Pancreas (tissue), 10 donors: ENCODE measurements at regions not wholly inside any gene's neighbourhood (a gene's known extent, or its start where the extent isn't known, plus 50 kb on each side); places are given as distances from the start of the nearest gene placed in this dataset.

Source experiments
- ATAC-seq, 4 donors: fragments of 200-7000 bp; cut with Tn5 transposase; one replicate each; pipeline versions ENCODE4 v1.8.0 to v1.9.1; 2020; ENCODE audit warnings: mild to moderate bottlenecking in 4 of 4, moderate library complexity in 4 of 4
- DNase-seq, 6 donors: peaks; one replicate each; pipeline ENCODE4 v3.0.0-alpha.2; 2020
- FAIRE-seq: peaks from 2 replicates; lab custom pipeline; 2012; peaks lifted over from hg19 to GRCh38; lab: Jason Lieb, UNC
- H3K27ac ChIP-seq, 4 donors: fragments of 200-600 bp; sonication (generic); 1 replicate in 3 of 4; 2 replicates in 1 of 4; pipeline versions ENCODE4 v1.5.0 to v1.8.0; 2020
- H3K27me3 ChIP-seq, 4 donors: fragments of 200-600 bp; one replicate each; pipeline ENCODE4 v1.8.0; 2021
- H3K36me3 ChIP-seq, 3 donors: fragments of 200-600 bp; sonication (generic) in 1 of 3; one replicate each; pipeline versions ENCODE4 v1.5.0 to v1.8.0; 2020 to 2021
- H3K4me1 ChIP-seq, 3 donors: fragments of 200-600 bp; one replicate each; pipeline ENCODE4 v1.8.0; 2021
- H3K4me3 ChIP-seq, 4 donors: fragments of 200-600 bp; sonication (generic) in 2 of 4; one replicate each; pipeline versions ENCODE4 v1.5.0 to v1.8.0; 2020 to 2021
- H3K9me3 ChIP-seq, 4 donors: fragments of 200-600 bp; one replicate each; pipeline ENCODE4 v1.8.0; 2021
- WGBS, 2 donors: extraction: QIAGEN DNeasy Blood & Tissue Kit; methylation state at CpG; one replicate each; pipeline ENCODE4 v1.1.7; 2013; 5-methylcytosine and 5-hydroxymethylcytosine counted together
- intact Hi-C, 3 donors: fragments of 100-400 bp; cut with DNase I; formaldehyde crosslinking; loops; one replicate each; pipeline versions ENCODE4 v1.11.1 to v1.14.2; 2022
- TF ChIP-seq, protein P1 (sequence below), 4 donors: fragments of 200-600 bp; sonication (generic) in 3 of 4; IDR thresholded peaks; one replicate each; pipeline versions ENCODE4 v1.5.0 to v1.8.0; 2021; ENCODE audit warnings: antibody characterized with exemption in 4 of 4
- donor health status: healthy with polysubstance abuse.
- donor health status: DM: no; HTN: no; CAD: no; lungs with moderate emphysema.
- donor health status: DM: no; HTN: no; CAD: no.
- donor health status: control.
- donor health status: control.
- donor health status: Bipolar disorder and iron deficiency.
- donor health status: DM: yes; HTN: yes; CAD: no.
- donor health status: DM: no; HTN: no; CAD: no.
- donor health status: DM: no; HTN: no; CAD: no.
- donor health status: DM: yes; HTN: yes; CAD: no.

DNA sequence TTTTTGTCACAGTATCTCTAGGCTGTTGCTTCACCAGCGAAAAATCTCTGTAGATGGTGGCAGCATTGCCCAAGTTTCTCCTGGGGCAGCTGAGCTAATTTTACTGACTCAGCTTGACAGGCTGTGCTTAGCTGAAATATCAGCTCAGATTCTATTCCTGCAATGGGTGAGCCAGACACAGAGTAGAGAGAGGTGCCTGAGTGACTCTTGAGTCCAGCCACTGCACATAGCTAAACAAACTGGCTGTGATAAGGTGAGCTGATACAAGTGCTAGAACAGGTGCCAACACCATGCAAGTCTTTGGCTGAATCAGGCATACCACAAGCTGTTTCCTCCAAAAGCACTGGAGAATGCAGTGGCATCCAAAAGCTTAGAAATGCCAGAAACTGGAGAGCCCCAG lies 110.9 kb upstream of the TSPY4 start:
- ATAC-seq (no peak), FAIRE-seq (no peak), DNase-seq (peak in 1 of 6 donors; percentile 4)
- no peaks in the 10 kb centered on the region for H3K36me3 ChIP-seq
- H3K9me3 ChIP-seq, result no peaks in the 10 kb centered on the region
- no peak overlapping the region for H3K27ac ChIP-seq
- no peak overlapping the region for H3K4me3 ChIP-seq
- intact Hi-C loops, result no loop called here
- TF ChIP-seq, protein P1, sequence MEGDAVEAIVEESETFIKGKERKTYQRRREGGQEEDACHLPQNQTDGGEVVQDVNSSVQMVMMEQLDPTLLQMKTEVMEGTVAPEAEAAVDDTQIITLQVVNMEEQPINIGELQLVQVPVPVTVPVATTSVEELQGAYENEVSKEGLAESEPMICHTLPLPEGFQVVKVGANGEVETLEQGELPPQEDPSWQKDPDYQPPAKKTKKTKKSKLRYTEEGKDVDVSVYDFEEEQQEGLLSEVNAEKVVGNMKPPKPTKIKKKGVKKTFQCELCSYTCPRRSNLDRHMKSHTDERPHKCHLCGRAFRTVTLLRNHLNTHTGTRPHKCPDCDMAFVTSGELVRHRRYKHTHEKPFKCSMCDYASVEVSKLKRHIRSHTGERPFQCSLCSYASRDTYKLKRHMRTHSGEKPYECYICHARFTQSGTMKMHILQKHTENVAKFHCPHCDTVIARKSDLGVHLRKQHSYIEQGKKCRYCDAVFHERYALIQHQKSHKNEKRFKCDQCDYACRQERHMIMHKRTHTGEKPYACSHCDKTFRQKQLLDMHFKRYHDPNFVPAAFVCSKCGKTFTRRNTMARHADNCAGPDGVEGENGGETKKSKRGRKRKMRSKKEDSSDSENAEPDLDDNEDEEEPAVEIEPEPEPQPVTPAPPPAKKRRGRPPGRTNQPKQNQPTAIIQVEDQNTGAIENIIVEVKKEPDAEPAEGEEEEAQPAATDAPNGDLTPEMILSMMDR (IDR thresholded peaks at IDR 0.05), result no peak
- no peaks in the 10 kb centered on the region for H3K27me3 ChIP-seq
- 20% methylated on average over 1 of the region's 1 CpG; no CpG with 5 or more reads in 1 of the 2 donors for whole genome bisulfite sequencing, 2 donors
- H3K4me1 ChIP-seq, result no peaks in the 10 kb centered on the region

DNA sequence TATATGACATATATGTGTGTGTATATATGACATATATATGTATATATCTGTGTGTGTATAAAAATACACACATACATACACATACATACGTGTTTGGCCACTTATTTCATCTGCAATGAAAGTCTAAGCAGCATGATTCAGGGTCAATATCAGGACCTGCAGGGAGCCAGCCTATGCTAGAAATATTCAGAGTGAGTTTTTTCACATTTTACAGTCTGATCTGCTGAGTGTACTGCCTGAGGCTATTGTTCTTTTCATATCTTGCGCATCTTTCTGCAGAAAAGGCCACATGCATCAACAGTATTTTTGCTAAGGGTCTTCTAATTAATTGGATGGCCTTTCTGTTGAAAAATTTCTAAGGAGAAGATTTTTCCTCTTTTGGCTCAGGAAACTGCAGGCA lies 80.0 kb upstream of the TSPY4 start:
- H3K9me3 ChIP-seq, result no peaks in the 10 kb centered on the region
- TF ChIP-seq, protein P1 (IDR thresholded peaks at IDR 0.05), result no peak
- no peak overlapping the region for H3K27ac ChIP-seq
- H3K27me3 ChIP-seq, result no peaks in the 10 kb centered on the region
- H3K36me3 ChIP-seq, result no peaks in the 10 kb centered on the region
- FAIRE-seq, result no peak
- WGBS, 2 donors, result 76% methylated on average over 2 of the region's 2 CpGs; no CpG with 5 or more reads in 1 of the 2 donors
- H3K4me1 ChIP-seq, result no peaks in the 10 kb centered on the region
- ATAC-seq, result no peak
- intact Hi-C loops, result no loop called here
- DNase-seq, result no peak
- H3K4me3 ChIP-seq, result no peak overlapping the region

DNA sequence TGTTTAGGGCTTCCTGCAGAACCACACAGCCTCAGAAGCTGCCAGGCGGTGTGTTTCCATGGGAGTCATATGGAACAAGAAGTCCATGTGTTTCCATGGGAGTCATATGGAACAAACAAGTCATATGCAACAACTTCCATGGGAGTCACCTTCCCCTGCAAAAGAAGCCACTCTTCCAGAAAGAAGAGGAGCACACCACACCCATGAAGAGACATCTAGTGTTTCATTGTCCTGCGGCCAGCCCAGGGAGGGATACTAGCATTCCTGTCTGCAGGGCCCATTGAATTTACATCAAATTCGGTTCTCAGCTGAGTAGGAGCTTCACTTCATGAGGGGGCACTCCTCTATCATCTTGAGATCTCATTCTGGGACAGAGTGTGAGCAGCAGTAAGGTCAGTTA lies 79.5 kb upstream of the TSPY4 start:
- TF ChIP-seq, protein P1 (IDR thresholded peaks at IDR 0.05), result no peak
- ATAC-seq (no peak), FAIRE-seq (no peak), DNase-seq (no peak)
- Histone ChIP-seq H3K4me1 (no peaks in the 10 kb centered on the region), H3K9me3 (no peaks in the 10 kb centered on the region), H3K4me3 (no peak overlapping the region), H3K36me3 (no peaks in the 10 kb centered on the region), H3K27me3 (no peaks in the 10 kb centered on the region), H3K27ac (no peak overlapping the region)
- intact Hi-C loops, result no loop called here
- 50% methylated on average over 3 of the region's 3 CpGs; no CpG with 5 or more reads in 1 of the 2 donors for WGBS, 2 donors

DNA sequence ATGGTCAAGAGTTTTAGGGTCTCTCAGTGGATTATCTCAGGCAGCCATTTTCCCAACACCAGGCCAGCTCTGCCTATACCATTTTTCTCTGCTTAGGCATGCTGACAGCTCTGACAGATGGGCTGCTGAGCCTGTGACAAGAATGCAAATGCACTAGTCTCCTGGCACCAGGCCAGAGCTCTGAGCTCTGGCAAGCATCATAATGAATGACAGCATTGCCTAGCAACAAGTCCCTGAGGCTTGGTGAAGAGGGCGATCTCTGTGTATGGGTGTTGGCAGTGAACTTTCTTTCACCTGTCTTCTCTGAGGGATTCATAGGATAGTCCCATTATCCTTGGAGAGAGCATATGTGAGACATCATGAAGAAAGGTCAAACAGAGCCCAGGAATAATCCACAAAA lies 77.9 kb upstream of the TSPY4 start:
- Histone ChIP-seq H3K27ac (no peak overlapping the region), H3K36me3 (no peaks in the 10 kb centered on the region), H3K4me1 (no peaks in the 10 kb centered on the region), H3K27me3 (no peaks in the 10 kb centered on the region), H3K4me3 (no peak overlapping the region), H3K9me3 (no peaks in the 10 kb centered on the region)
- TF ChIP-seq, protein P1 (IDR thresholded peaks at IDR 0.05), result no peak
- DNase-seq (no peak), FAIRE-seq (no peak), ATAC-seq (no peak)
- 59% methylated on average over 1 of the region's 1 CpG; no CpG with 5 or more reads in 1 of the 2 donors for WGBS, 2 donors
- intact Hi-C loops, result no loop called here

DNA sequence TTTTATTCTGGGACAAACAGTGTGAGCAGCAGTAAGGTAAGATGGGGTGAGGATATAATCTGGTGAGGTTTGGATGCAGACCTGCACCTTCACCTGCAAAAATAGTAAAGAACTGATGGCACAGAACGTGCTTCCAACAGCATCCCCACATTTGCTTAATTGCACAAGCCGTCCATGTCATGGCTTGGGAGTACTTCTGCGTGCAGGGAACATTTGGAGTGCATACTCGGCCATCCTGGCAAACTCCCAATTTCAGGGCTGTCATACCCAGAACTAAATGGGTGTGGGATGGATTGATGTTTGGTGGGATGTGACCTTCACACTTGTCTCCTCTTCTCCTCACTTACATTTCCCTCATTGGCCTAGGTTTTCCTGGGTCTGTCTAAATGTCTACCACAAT lies 76.8 kb upstream of the TSPY4 start:
- 34% methylated on average over 4 of the region's 4 CpGs; no CpG with 5 or more reads in 1 of the 2 donors for whole genome bisulfite sequencing, 2 donors
- H3K4me3 ChIP-seq, result no peak overlapping the region
- ATAC-seq, result no peak
- DNase-seq, result no peak
- no peaks in the 10 kb centered on the region for H3K9me3 ChIP-seq
- no peak overlapping the region for H3K27ac ChIP-seq
- no peaks in the 10 kb centered on the region for H3K4me1 ChIP-seq
- H3K27me3 ChIP-seq, result no peaks in the 10 kb centered on the region
- no peak for FAIRE-seq
- TF ChIP-seq, protein P1 (IDR thresholded peaks at IDR 0.05), result no peak
- H3K36me3 ChIP-seq, result no peaks in the 10 kb centered on the region
- intact Hi-C loops, result no loop called here
